ENCODE measurements at regions not wholly inside any gene's neighbourhood (a gene's known extent, or its start where the extent isn't known, plus 50 kb on each side); places are given as distances from the start of the nearest gene placed in this dataset.

GRCh38 chr13:54953786-54954185 lies 1925.2 kb downstream of the OLFM4 start:
- no peaks in the 10 kb centered on the region for H3K36me3 ChIP-seq
- no peaks in the 10 kb centered on the region for H3K9me3 ChIP-seq (ENCODE audit: severe bottlenecking)
- DNase-seq: no peak
- no peaks in the 10 kb centered on the region for H3K27me3 ChIP-seq (ENCODE audit: insufficient read depth, low read depth, severe bottlenecking)
- H3K4me3 ChIP-seq (ENCODE audit: low read depth, low read length): no peak overlapping the region
- TF ChIP-seq, protein P1, sequence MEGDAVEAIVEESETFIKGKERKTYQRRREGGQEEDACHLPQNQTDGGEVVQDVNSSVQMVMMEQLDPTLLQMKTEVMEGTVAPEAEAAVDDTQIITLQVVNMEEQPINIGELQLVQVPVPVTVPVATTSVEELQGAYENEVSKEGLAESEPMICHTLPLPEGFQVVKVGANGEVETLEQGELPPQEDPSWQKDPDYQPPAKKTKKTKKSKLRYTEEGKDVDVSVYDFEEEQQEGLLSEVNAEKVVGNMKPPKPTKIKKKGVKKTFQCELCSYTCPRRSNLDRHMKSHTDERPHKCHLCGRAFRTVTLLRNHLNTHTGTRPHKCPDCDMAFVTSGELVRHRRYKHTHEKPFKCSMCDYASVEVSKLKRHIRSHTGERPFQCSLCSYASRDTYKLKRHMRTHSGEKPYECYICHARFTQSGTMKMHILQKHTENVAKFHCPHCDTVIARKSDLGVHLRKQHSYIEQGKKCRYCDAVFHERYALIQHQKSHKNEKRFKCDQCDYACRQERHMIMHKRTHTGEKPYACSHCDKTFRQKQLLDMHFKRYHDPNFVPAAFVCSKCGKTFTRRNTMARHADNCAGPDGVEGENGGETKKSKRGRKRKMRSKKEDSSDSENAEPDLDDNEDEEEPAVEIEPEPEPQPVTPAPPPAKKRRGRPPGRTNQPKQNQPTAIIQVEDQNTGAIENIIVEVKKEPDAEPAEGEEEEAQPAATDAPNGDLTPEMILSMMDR (IDR thresholded peaks at IDR 0.05; ENCODE audit: low read depth, low read length): no peak
- H3K27ac ChIP-seq: no peak overlapping the region

DNA sequence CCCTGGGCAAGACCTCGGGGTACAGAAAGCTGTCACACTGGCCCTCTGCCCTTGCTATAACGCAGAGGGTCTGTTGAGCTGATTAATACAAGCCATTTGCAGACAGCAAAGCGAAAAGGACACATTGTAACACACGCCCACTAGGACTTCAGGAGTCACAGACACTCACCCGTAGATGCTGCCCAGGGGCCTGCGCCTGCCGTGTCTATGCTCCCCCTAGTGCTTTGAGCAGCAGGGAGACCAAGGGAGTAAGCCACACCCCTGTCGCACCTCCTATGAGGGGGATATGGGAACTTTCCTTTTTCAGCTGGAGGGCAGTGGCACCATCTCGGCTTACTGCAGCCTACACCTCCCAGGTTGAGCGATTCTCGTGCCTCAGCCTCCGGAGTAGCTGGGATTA lies 1930.2 kb downstream of the OLFM4 start:
- DNase-seq: no peak
- Histone ChIP-seq H3K27ac (no peak overlapping the region), H3K4me3 (ENCODE audit: low read depth, low read length) (no peak overlapping the region), H3K9me3 (ENCODE audit: severe bottlenecking) (no peaks in the 10 kb centered on the region), H3K36me3 (no peaks in the 10 kb centered on the region), H3K27me3 (ENCODE audit: insufficient read depth, low read depth, severe bottlenecking) (no peaks in the 10 kb centered on the region)
- TF ChIP-seq, protein P1 (IDR thresholded peaks at IDR 0.05; ENCODE audit: low read depth, low read length): no peak

- no peak overlapping the region for H3K4me3 ChIP-seq (ENCODE audit: low read depth, low read length)
These were observed 1937.3 kb downstream of the OLFM4 start for GRCh38 chr13:54965881-54966280.

DNA sequence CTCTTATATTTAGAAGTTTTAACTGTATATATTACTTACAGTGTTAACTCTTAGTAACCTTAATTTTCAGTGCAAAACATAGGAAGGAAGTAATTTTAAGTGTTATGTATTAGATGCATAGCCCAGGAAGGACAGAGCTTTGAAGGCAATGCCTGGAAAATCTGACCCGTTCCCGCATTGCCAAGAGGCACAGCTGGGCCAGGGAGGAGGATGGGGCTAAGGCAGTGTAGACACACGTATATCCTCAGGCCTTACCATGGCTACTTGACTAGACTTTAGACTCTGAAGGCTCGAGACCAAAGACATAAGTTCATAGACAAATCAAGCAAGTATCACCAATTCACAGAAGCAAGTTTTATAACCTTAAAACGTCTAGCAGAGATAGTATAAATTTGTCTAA lies 1944.2 kb downstream of the OLFM4 start:
- Histone ChIP-seq H3K9me3 (ENCODE audit: severe bottlenecking) (no peaks in the 10 kb centered on the region), H3K27me3 (ENCODE audit: insufficient read depth, low read depth, severe bottlenecking) (no peaks in the 10 kb centered on the region), H3K36me3 (no peaks in the 10 kb centered on the region), H3K4me3 (ENCODE audit: low read depth, low read length) (no peak overlapping the region), H3K27ac (no peak overlapping the region)
- DNase-seq: no peak
- TF ChIP-seq, protein P1 (IDR thresholded peaks at IDR 0.05; ENCODE audit: low read depth, low read length): no peak

More at GRCh38 chr13:54965881-54966280, 1937.3 kb downstream of the OLFM4 start:
- Histone ChIP-seq H3K36me3 (no peaks in the 10 kb centered on the region), H3K27ac (no peak overlapping the region), H3K9me3 (ENCODE audit: severe bottlenecking) (no peaks in the 10 kb centered on the region), H3K27me3 (ENCODE audit: insufficient read depth, low read depth, severe bottlenecking) (no peaks in the 10 kb centered on the region)
- DNase-seq: no peak
- TF ChIP-seq, protein P1 (IDR thresholded peaks at IDR 0.05; ENCODE audit: low read depth, low read length): no peak

DNA sequence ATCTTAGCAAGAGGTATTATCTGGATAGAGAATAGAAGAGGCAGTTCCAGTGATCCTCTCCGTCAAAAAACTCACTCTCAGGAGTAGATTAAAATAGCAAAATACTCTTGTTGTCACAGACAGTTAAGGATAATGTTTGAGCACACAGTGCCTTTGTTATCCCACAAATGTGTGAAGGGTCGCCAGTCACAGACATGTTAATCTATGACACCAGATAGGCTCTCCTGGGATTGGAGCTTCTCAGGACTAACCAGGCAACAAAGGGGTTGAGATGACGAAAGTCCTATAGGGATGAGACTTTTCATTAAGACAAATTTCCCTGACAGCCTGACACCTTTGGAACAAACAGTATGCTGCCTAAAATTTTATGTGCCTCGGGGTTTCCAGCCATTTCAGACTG lies 1947.1 kb downstream of the OLFM4 start:
- Histone ChIP-seq H3K9me3 (ENCODE audit: severe bottlenecking) (no peaks in the 10 kb centered on the region), H3K27me3 (ENCODE audit: insufficient read depth, low read depth, severe bottlenecking) (no peaks in the 10 kb centered on the region), H3K36me3 (no peaks in the 10 kb centered on the region), H3K27ac (no peak overlapping the region), H3K4me3 (ENCODE audit: low read depth, low read length) (no peak overlapping the region)
- TF ChIP-seq, protein P1 (IDR thresholded peaks at IDR 0.05; ENCODE audit: low read depth, low read length): no peak
- no peak for DNase-seq

GRCh38 chr13:54980651-54981050 lies 1952.0 kb downstream of the OLFM4 start:
- H3K27ac ChIP-seq: no peak overlapping the region
- TF ChIP-seq, protein P1 (IDR thresholded peaks at IDR 0.05; ENCODE audit: low read depth, low read length): no peak
- H3K4me3 ChIP-seq (ENCODE audit: low read depth, low read length): no peak overlapping the region
- no peaks in the 10 kb centered on the region for H3K9me3 ChIP-seq (ENCODE audit: severe bottlenecking)
- no peaks in the 10 kb centered on the region for H3K27me3 ChIP-seq (ENCODE audit: insufficient read depth, low read depth, severe bottlenecking)
- no peaks in the 10 kb centered on the region for H3K36me3 ChIP-seq
- no peak for DNase-seq
